ENCODE measurements at regions not wholly inside any gene's neighbourhood (a gene's known extent, or its start where the extent isn't known, plus 50 kb on each side); places are given as distances from the start of the nearest gene placed in this dataset.

GRCh38 chr5:98517560-98518366, 255.7 kb upstream of the RGMB start:
- H3K27ac ChIP-seq (ENCODE audit: low read length) = no peak overlapping the region
- no peaks in the 10 kb centered on the region for H3K9me3 ChIP-seq (ENCODE audit: control insufficient read depth, insufficient read depth, low read depth, low read length)
- no peaks in the 10 kb centered on the region for H3K36me3 ChIP-seq (ENCODE audit: control insufficient read depth, insufficient read depth, low read length)
- CTCF ChIA-PET = no interaction called here
- no peak for TF ChIP-seq REST (IDR thresholded peaks at IDR 0.05; ENCODE audit: insufficient read depth in 1 of 2, low read depth in 2 of 2, low read length in 1 of 2)
- TF ChIP-seq CTCF (IDR thresholded peaks at IDR 0.05) = no peak
- TF ChIP-seq SIN3A (IDR thresholded peaks at IDR 0.05; ENCODE audit: borderline replicate concordance, insufficient read depth, low read depth, low read length) = no peak
- TF ChIP-seq POLR2AphosphoS5 (IDR thresholded peaks at IDR 0.05; ENCODE audit: low read depth, low read length) = no peak
- no peak for ATAC-seq
- no peak overlapping the region for H3K4me3 ChIP-seq (ENCODE audit: low read depth in 2 of 2, low read length in 2 of 2)
- no TSS peak for BruUV-seq (replicated peaks)
- H3K27me3 ChIP-seq (ENCODE audit: control insufficient read depth, insufficient read depth, low read length) = no peaks in the 10 kb centered on the region
- intact Hi-C loops (cut with micrococcal nuclease; ENCODE audit: unreplicated experiment) = no loop called here
- DNase-seq (ENCODE audit: low read depth, low spot score) = no peak
- in situ Hi-C loops (cut with HindIII; ENCODE audit: low pct_unique_long_range_greater_than_20kb, low sequenced_read_pairs) = no loop called here
- POLR2A ChIA-PET = no interaction called here
- no peaks in the 10 kb centered on the region for H3K4me1 ChIP-seq (ENCODE audit: control insufficient read depth, insufficient read depth, low read length)

- H3K9me3 ChIP-seq (ENCODE audit: control insufficient read depth, insufficient read depth, low read depth, low read length) = no peaks in the 10 kb centered on the region
- no peak for DNase-seq (ENCODE audit: low read depth, low spot score)
- no peak for ATAC-seq
- no peak overlapping the region for H3K4me3 ChIP-seq (ENCODE audit: low read depth in 2 of 2, low read length in 2 of 2)
- no peaks in the 10 kb centered on the region for H3K4me1 ChIP-seq (ENCODE audit: control insufficient read depth, insufficient read depth, low read length)
- in situ Hi-C loops (cut with HindIII; ENCODE audit: low pct_unique_long_range_greater_than_20kb, low sequenced_read_pairs) (no loop called here), intact Hi-C loops (cut with micrococcal nuclease; ENCODE audit: unreplicated experiment) (no loop called here)
- no TSS peak for BruUV-seq (replicated peaks)
- POLR2A ChIA-PET = interaction anchor here (0.6 kb wide), 1 partner anchor 227 kb away, joined by 3 read pairs; no protein-coding TSS in a partner anchor
- no peaks in the 10 kb centered on the region for H3K27me3 ChIP-seq (ENCODE audit: control insufficient read depth, insufficient read depth, low read length)
- H3K36me3 ChIP-seq (ENCODE audit: control insufficient read depth, insufficient read depth, low read length) = no peaks in the 10 kb centered on the region
- TF ChIP-seq REST (IDR thresholded peaks at IDR 0.05; ENCODE audit: insufficient read depth in 1 of 2, low read depth in 2 of 2, low read length in 1 of 2) (no peak), SIN3A (IDR thresholded peaks at IDR 0.05; ENCODE audit: borderline replicate concordance, insufficient read depth, low read depth, low read length) (no peak), CTCF (IDR thresholded peaks at IDR 0.05) (no peak), TCF7L2 (IDR thresholded peaks at IDR 0.05; ENCODE audit: low read depth, low read length) (no peak), POLR2AphosphoS5 (IDR thresholded peaks at IDR 0.05; ENCODE audit: low read depth, low read length) (no peak)
- CTCF ChIA-PET = no interaction called here
- no peak overlapping the region for H3K27ac ChIP-seq (ENCODE audit: low read length)
Observed at GRCh38 chr5:98518754-98519153, 254.7 kb upstream of the RGMB start.
